ENCODE measurements at regions not wholly inside any gene's neighbourhood (a gene's known extent, or its start where the extent isn't known, plus 50 kb on each side); places are given as distances from the start of the nearest gene placed in this dataset.

DNA sequence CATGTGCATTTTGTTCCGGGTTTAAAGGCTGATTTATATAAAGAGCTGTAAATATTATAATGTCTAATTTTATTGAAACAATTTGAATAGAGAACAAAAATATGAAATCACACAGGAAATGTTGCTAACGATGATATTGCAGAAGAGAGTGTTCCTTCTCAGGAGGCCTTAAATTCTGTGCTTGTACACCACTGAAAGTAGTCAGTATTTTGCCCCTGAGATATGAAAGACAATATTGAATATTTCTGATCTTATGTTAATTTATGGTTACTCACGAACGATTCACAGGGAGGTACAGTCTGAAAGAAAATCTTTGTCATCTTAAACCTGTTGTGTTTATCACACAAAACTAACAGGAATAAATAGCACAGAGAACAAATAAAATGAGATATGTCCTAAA is 213.2 kb upstream of the PLSCR5 start:
- H3K27me3 ChIP-seq, result no peaks in the 10 kb centered on the region
- intact Hi-C loops (cut with DNase I; ENCODE audit: low total_unique reads), result no loop called here
- DNase-seq, result no peak
- H3K27ac ChIP-seq, result no peak overlapping the region
- H3K36me3 ChIP-seq, result no peaks in the 10 kb centered on the region
- H3K9me3 ChIP-seq, result no peaks in the 10 kb centered on the region
- in situ Hi-C loops (cut with MboI; ENCODE audit: low pct_ligation_motif_present in 1 of 4, low pct_unique_long_range_greater_than_20kb in 1 of 4, low sequenced_read_pairs in 3 of 4), result no loop called here
- 57 to 63% methylated on average over 4 of the region's 4 CpGs for WGBS, 2 donors (ENCODE audit: low coverage in 1 of 2)
- no peak overlapping the region for H3K4me3 ChIP-seq
- TF ChIP-seq CTCF (IDR thresholded peaks at IDR 0.05) (no peak), POLR2AphosphoS5 (IDR thresholded peaks at IDR 0.05) (no peak), POLR2A (IDR thresholded peaks at IDR 0.05) (no peak), EP300 (IDR thresholded peaks at IDR 0.05; ENCODE audit: low read depth) (no peak)
- H3K4me1 ChIP-seq, result no peaks in the 10 kb centered on the region

- no peak for DNase-seq
- Histone ChIP-seq H3K36me3 (no peaks in the 10 kb centered on the region), H3K4me1 (no peaks in the 10 kb centered on the region), H3K27ac (no peak overlapping the region), H3K9me3 (no peaks in the 10 kb centered on the region), H3K4me3 (no peak overlapping the region), H3K27me3 (no peaks in the 10 kb centered on the region)
- 46 to 67% methylated on average over 2 of the region's 2 CpGs for whole genome bisulfite sequencing, 2 donors (ENCODE audit: low coverage in 1 of 2)
- intact Hi-C loops (cut with DNase I; ENCODE audit: low total_unique reads), result no loop called here
- no peak for TF ChIP-seq POLR2AphosphoS5 (IDR thresholded peaks at IDR 0.05)
- TF ChIP-seq CTCF (IDR thresholded peaks at IDR 0.05), result no peak
- no peak for TF ChIP-seq POLR2A (IDR thresholded peaks at IDR 0.05)
- TF ChIP-seq EP300 (IDR thresholded peaks at IDR 0.05; ENCODE audit: low read depth), result no peak
- in situ Hi-C loops (cut with MboI; ENCODE audit: low pct_ligation_motif_present in 1 of 4, low pct_unique_long_range_greater_than_20kb in 1 of 4, low sequenced_read_pairs in 3 of 4), result no loop called here
These were observed 212.6 kb upstream of the PLSCR5 start for GRCh38 chr3:146817704-146818103.

- Histone ChIP-seq H3K9me3 (no peaks in the 10 kb centered on the region), H3K27me3 (no peaks in the 10 kb centered on the region), H3K4me1 (no peaks in the 10 kb centered on the region), H3K36me3 (no peaks in the 10 kb centered on the region), H3K27ac (no peak overlapping the region), H3K4me3 (no peak overlapping the region)
- intact Hi-C loops (cut with DNase I; ENCODE audit: low total_unique reads) (no loop called here), in situ Hi-C loops (cut with MboI; ENCODE audit: low pct_ligation_motif_present in 1 of 4, low pct_unique_long_range_greater_than_20kb in 1 of 4, low sequenced_read_pairs in 3 of 4) (no loop called here)
- DNase-seq, result no peak
- WGBS, 2 donors (ENCODE audit: low coverage in 1 of 2), result 44 to 69% methylated on average over 1 of the region's 1 CpG
- TF ChIP-seq EP300 (IDR thresholded peaks at IDR 0.05; ENCODE audit: low read depth), result no peak
- no peak for TF ChIP-seq POLR2A (IDR thresholded peaks at IDR 0.05)
- no peak for TF ChIP-seq POLR2AphosphoS5 (IDR thresholded peaks at IDR 0.05)
- no peak for TF ChIP-seq CTCF (IDR thresholded peaks at IDR 0.05)
These were observed 209.6 kb upstream of the PLSCR5 start for GRCh38 chr3:146814601-146815315.

- H3K27ac ChIP-seq, result no peak overlapping the region
- H3K36me3 ChIP-seq, result no peaks in the 10 kb centered on the region
- no peaks in the 10 kb centered on the region for H3K4me1 ChIP-seq
- DNase-seq, result no peak
- H3K9me3 ChIP-seq, result no peaks in the 10 kb centered on the region
- H3K4me3 ChIP-seq, result no peak overlapping the region
- TF ChIP-seq CTCF (IDR thresholded peaks at IDR 0.05), result no peak
- TF ChIP-seq POLR2AphosphoS5 (IDR thresholded peaks at IDR 0.05), result no peak
- TF ChIP-seq EP300 (IDR thresholded peaks at IDR 0.05; ENCODE audit: low read depth), result no peak
- no peak for TF ChIP-seq POLR2A (IDR thresholded peaks at IDR 0.05)
- in situ Hi-C loops (cut with MboI; ENCODE audit: low pct_ligation_motif_present in 1 of 4, low pct_unique_long_range_greater_than_20kb in 1 of 4, low sequenced_read_pairs in 3 of 4) (no loop called here), intact Hi-C loops (cut with DNase I; ENCODE audit: low total_unique reads) (no loop called here)
- 27 to 32% methylated on average over 1 of the region's 1 CpG for WGBS, 2 donors (ENCODE audit: low coverage in 1 of 2)
- no peaks in the 10 kb centered on the region for H3K27me3 ChIP-seq
These were observed 208.3 kb upstream of the PLSCR5 start for GRCh38 chr3:146813496-146813895.
